Stomach (tissue), 8 donors: ENCODE measurements at regions not wholly inside any gene's neighbourhood (a gene's known extent, or its start where the extent isn't known, plus 50 kb on each side); places are given as distances from the start of the nearest gene placed in this dataset.

Experiments
- DNase-seq, 2 donors: peaks; one replicate each; pipeline versions ENCODE4 v3.0.0 to v3.0.0-alpha.2; 2013 to 2019
- H3K27ac ChIP-seq, 5 donors: fragments of 200-600 bp in 4 of 5; sonication (generic) in 4 of 5; one replicate each; pipeline ENCODE4 v1.5.1; 2013 to 2019; ENCODE audit warnings: mild to moderate bottlenecking in 1 of 5, moderate library complexity in 1 of 5
- H3K27me3 ChIP-seq, 3 donors: fragments of 200-600 bp; sonication (generic); one replicate each; pipeline ENCODE4 v1.5.1; 2017 to 2019; ENCODE audit warnings: mixed run types in 1 of 3
- H3K36me3 ChIP-seq, 4 donors: fragments of 200-600 bp; sonication (generic); 1 replicate in 3 of 4; 2 replicates in 1 of 4; pipeline ENCODE4 v1.5.1; 2016 to 2019
- H3K4me1 ChIP-seq, 4 donors: fragments of 200-600 bp; sonication (generic); one replicate each; pipeline ENCODE4 v1.5.1; 2016 to 2019
- H3K4me3 ChIP-seq, 4 donors: fragments of 200-600 bp; sonication (generic) in 3 of 4; one replicate each; pipeline ENCODE4 v1.5.1; 2016 to 2019; ENCODE audit warnings: mild to moderate bottlenecking in 1 of 4
- H3K9me3 ChIP-seq, 4 donors: fragments of 200-600 bp; sonication (generic); one replicate each; pipeline ENCODE4 v1.5.1; 2016 to 2019
- CTCF ChIP-seq, 7 experiments: fragments of 450-650 bp in 4 of 7; fragments of 200-600 bp in 3 of 7; sonication (generic) in 3 of 7; IDR thresholded peaks; one replicate each; pipeline ENCODE4 v1.5.1; 2016 to 2019; ENCODE audit warnings: antibody characterized with exemption in 7 of 7, control low read depth in 2 of 7, mild to moderate bottlenecking in 1 of 7
- EP300 ChIP-seq: sonication (generic); formaldehyde crosslinking; IDR thresholded peaks from one replicate; pipeline ENCODE4 v1.6.1; 2017; ENCODE audit warnings: antibody characterized with exemption
- POLR2A ChIP-seq, 4 donors: fragments of 450-650 bp; IDR thresholded peaks; one replicate each; pipeline ENCODE4 v1.6.1; 2016; ENCODE audit warnings: antibody characterized with exemption in 4 of 4, control low read depth in 2 of 4, mild to moderate bottlenecking in 1 of 4, moderate library complexity in 1 of 4
- POLR2AphosphoS5 ChIP-seq, 3 donors: sonication (generic); formaldehyde crosslinking; IDR thresholded peaks; one replicate each; pipeline ENCODE4 v1.6.1; 2016; ENCODE audit warnings: antibody characterized with exemption in 3 of 3
- WGBS, 5 donors: extraction: QIAGEN DNeasy Blood & Tissue Kit in 3 of 5; methylation state at CpG; one replicate each; pipeline versions ENCODE4 v1.1.5 to v1.1.7; 2013 to 2018; 5-methylcytosine and 5-hydroxymethylcytosine counted together
- intact Hi-C: fragments of 100-400 bp; cut with DNase I; formaldehyde crosslinking; loops from one replicate; pipeline ENCODE4 v1.15.1; 2023; ENCODE audit warnings: low total_unique reads
- donor health status: healthy with polysubstance abuse.
- donor health status: Bipolar disorder and iron deficiency.
- donor health status: healthy.

DNA sequence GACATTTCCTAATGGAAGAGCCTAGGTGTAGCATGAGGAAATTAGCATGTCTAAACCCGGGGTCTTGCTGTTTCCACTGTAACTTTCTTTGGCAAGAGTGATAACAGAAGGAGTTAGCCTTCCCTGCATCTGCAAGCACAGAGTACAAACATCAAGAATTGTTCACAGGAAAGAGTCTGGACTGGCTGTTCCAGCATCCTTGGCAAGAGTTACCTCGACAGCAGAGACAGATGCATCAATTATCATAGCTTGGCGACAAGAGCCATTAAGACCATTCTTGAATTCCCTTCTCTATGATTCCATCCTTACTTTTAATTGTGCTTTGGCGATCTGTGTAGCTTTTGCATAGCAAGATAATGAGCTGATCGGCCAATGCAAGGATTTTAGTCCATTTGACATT is 82.8 kb upstream of the RALGPS2 start:
- no peak for DNase-seq
- no peaks in the 10 kb centered on the region for H3K9me3 ChIP-seq
- no peak overlapping the region for H3K4me3 ChIP-seq
- H3K27ac ChIP-seq = no peak overlapping the region
- 56 to 80% (median 68%) methylated on average over 5 of the region's 5 CpGs for WGBS, 5 donors
- H3K4me1 ChIP-seq = peaks cover 0 to 12% (median 8%) of the 10 kb centered on the region in 4 donors
- H3K36me3 ChIP-seq = no peaks in the 10 kb centered on the region
- intact Hi-C loops = no loop called here
- TF ChIP-seq EP300 = no peak
- no peak for TF ChIP-seq CTCF (IDR thresholded peaks at IDR 0.05)
- no peak for TF ChIP-seq POLR2AphosphoS5 (IDR thresholded peaks at IDR 0.05)
- TF ChIP-seq POLR2A (IDR thresholded peaks at IDR 0.05) = no peak
- H3K27me3 ChIP-seq = no peaks in the 10 kb centered on the region

GRCh38 chr1:178643349-178643748 is 81.7 kb upstream of the RALGPS2 start:
- peaks cover 0 to 12% (median 8%) of the 10 kb centered on the region in 4 donors for H3K4me1 ChIP-seq
- no peaks in the 10 kb centered on the region for H3K36me3 ChIP-seq
- TF ChIP-seq CTCF (IDR thresholded peaks at IDR 0.05) (no peak), POLR2A (IDR thresholded peaks at IDR 0.05) (no peak), POLR2AphosphoS5 (IDR thresholded peaks at IDR 0.05) (no peak), EP300 (no peak)
- intact Hi-C loops = no loop called here
- DNase-seq = no peak
- H3K9me3 ChIP-seq = no peaks in the 10 kb centered on the region
- no peak overlapping the region for H3K27ac ChIP-seq
- WGBS, 5 donors = 87 to 92% (median 91%) methylated on average over 4 of the region's 4 CpGs
- no peak overlapping the region for H3K4me3 ChIP-seq
- H3K27me3 ChIP-seq = no peaks in the 10 kb centered on the region

DNA sequence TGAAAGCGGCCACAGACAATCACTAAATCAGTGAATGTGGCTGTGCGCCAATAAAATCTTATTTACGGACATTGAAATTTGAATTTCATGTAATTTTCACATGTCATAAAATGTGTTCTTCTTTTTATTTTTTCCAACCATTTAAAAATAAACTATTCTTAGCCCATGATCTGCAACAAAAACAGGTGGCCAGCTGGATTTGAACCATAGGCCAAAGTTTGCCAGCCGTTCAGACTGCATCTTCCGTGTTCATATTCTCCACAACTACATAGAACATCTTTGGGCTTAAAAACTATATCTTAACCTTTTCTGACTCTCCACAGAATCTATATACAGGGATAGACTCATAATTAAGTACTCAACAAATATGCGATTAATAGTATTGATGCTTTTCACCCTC is 81.2 kb upstream of the RALGPS2 start:
- 90 to 92% (median 90%) methylated on average over 6 of the region's 6 CpGs for WGBS, 5 donors
- Histone ChIP-seq H3K4me3 (no peak overlapping the region), H3K27me3 (no peaks in the 10 kb centered on the region), H3K27ac (no peak overlapping the region), H3K4me1 (peaks cover 0 to 12% (median 8%) of the 10 kb centered on the region in 4 donors), H3K36me3 (no peaks in the 10 kb centered on the region), H3K9me3 (no peaks in the 10 kb centered on the region)
- no peak for DNase-seq
- TF ChIP-seq EP300 (no peak), POLR2A (IDR thresholded peaks at IDR 0.05) (no peak), POLR2AphosphoS5 (IDR thresholded peaks at IDR 0.05) (no peak), CTCF (IDR thresholded peaks at IDR 0.05) (no peak)
- intact Hi-C loops = no loop called here

DNA sequence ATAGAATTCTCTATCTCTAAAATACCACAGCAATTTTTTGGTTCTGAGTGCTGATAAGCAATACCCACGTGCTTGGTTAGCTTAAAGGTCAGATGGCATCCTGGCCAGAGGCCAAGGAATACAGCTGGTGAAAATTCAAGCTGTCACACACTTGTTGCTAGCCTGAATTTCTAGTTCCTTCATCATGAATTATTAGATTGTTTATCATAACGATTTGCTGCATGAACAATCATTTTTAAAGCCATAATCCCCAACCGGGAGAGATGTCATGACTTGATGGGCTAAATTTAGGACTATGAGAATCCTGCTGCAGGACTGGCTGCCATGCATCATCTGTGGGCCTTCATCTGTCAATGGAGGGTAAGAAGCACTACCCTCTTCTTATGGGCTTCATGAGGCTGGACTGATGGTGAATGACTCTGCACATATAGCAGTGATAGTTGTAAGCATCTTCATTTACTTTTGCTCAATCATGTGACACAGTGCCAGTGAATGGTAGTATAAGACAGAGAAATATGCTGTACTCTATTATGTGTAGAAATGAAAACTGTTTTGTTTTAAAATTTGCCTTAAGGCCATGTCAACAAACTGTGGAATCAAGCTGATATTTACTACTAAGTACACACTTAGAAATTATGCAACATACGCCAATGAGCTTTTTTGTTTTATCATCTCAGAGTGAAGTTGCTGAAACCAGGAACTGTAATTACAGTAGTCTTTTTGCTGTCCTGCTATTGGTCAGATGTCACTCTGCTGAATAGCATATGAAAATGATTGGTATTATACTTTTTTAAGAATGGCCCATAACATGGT is 80.5 kb upstream of the RALGPS2 start:
- H3K27me3 ChIP-seq = no peaks in the 10 kb centered on the region
- H3K36me3 ChIP-seq = no peaks in the 10 kb centered on the region
- H3K9me3 ChIP-seq = no peaks in the 10 kb centered on the region
- no peak overlapping the region for H3K4me3 ChIP-seq
- H3K27ac ChIP-seq = no peak overlapping the region
- peaks cover 0 to 12% (median 8%) of the 10 kb centered on the region in 4 donors for H3K4me1 ChIP-seq
- intact Hi-C loops = no loop called here
- DNase-seq = peak; percentile 56 to 79
- TF ChIP-seq EP300 = no peak
- TF ChIP-seq CTCF (IDR thresholded peaks at IDR 0.05) = no peak
- TF ChIP-seq POLR2AphosphoS5 (IDR thresholded peaks at IDR 0.05) = no peak
- no peak for TF ChIP-seq POLR2A (IDR thresholded peaks at IDR 0.05)
- WGBS, 5 donors = 17 to 26% (median 19%) methylated on average over 4 of the region's 4 CpGs
